ENCODE measurements at regions not wholly inside any gene's neighbourhood (a gene's known extent, or its start where the extent isn't known, plus 50 kb on each side); places are given as distances from the start of the nearest gene placed in this dataset.
A peak's percentile ranks its signal among the peaks of the same experiment; 100 is the strongest.

DNA sequence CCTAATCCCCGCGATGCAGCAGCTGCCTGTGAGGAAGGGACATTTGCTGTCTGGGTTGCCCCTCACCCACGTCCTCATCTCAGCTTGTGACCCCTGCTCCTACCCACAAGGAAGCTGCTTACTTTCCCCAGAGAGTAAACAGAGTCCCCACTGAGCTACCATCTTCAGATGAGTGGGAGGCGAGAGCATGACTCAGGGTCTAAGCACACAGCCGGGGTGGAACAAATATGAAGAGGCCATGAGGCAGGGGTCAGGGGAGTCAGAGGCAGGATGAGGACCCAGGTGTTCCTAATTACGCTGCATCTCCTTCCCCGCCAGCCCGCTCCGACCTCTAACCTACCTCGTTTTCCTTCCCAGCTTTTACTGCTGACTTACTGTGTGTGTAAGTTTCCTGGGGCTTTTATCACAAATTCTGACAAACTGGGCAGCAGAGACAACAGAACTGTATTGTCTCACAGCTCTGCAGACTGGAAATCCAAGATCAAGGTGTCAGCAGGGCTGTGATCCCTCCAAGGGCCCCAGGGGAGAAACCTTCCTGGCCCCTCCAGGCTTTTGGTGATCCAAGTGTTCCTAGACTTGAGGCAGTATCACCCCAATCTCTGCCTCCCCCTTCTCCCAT is 94.0 kb upstream of the DNAH5 start (continued):
- TF ChIP-seq, protein P1, sequence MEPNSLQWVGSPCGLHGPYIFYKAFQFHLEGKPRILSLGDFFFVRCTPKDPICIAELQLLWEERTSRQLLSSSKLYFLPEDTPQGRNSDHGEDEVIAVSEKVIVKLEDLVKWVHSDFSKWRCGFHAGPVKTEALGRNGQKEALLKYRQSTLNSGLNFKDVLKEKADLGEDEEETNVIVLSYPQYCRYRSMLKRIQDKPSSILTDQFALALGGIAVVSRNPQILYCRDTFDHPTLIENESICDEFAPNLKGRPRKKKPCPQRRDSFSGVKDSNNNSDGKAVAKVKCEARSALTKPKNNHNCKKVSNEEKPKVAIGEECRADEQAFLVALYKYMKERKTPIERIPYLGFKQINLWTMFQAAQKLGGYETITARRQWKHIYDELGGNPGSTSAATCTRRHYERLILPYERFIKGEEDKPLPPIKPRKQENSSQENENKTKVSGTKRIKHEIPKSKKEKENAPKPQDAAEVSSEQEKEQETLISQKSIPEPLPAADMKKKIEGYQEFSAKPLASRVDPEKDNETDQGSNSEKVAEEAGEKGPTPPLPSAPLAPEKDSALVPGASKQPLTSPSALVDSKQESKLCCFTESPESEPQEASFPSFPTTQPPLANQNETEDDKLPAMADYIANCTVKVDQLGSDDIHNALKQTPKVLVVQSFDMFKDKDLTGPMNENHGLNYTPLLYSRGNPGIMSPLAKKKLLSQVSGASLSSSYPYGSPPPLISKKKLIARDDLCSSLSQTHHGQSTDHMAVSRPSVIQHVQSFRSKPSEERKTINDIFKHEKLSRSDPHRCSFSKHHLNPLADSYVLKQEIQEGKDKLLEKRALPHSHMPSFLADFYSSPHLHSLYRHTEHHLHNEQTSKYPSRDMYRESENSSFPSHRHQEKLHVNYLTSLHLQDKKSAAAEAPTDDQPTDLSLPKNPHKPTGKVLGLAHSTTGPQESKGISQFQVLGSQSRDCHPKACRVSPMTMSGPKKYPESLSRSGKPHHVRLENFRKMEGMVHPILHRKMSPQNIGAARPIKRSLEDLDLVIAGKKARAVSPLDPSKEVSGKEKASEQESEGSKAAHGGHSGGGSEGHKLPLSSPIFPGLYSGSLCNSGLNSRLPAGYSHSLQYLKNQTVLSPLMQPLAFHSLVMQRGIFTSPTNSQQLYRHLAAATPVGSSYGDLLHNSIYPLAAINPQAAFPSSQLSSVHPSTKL (CRISPR knock-in tag; IDR thresholded peaks at IDR 0.05) = 0 out of 2 replicates have a peak, but pooled peaks have one; percentile 34
- no peak for TF ChIP-seq POGZ (CRISPR knock-in tag; IDR thresholded peaks at IDR 0.05)
- TF ChIP-seq, protein P2, sequence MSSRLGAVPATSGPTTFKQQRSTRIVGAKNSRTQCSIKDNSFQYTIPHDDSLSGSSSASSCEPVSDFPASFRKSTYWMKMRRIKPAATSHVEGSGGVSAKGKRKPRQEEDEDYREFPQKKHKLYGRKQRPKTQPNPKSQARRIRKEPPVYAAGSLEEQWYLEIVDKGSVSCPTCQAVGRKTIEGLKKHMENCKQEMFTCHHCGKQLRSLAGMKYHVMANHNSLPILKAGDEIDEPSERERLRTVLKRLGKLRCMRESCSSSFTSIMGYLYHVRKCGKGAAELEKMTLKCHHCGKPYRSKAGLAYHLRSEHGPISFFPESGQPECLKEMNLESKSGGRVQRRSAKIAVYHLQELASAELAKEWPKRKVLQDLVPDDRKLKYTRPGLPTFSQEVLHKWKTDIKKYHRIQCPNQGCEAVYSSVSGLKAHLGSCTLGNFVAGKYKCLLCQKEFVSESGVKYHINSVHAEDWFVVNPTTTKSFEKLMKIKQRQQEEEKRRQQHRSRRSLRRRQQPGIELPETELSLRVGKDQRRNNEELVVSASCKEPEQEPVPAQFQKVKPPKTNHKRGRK (CRISPR knock-in tag; IDR thresholded peaks at IDR 0.05) = no peak
- no peak for TF ChIP-seq ARHGAP35 (CRISPR knock-in tag; IDR thresholded peaks at IDR 0.05; ENCODE audit: borderline replicate concordance)
- no peak for TF ChIP-seq KLF12 (CRISPR knock-in tag; IDR thresholded peaks at IDR 0.05; ENCODE audit: borderline replicate concordance)
- TF ChIP-seq NRL (CRISPR knock-in tag; IDR thresholded peaks at IDR 0.05; ENCODE audit: borderline replicate concordance) = no peak
- TF ChIP-seq, protein P3, sequence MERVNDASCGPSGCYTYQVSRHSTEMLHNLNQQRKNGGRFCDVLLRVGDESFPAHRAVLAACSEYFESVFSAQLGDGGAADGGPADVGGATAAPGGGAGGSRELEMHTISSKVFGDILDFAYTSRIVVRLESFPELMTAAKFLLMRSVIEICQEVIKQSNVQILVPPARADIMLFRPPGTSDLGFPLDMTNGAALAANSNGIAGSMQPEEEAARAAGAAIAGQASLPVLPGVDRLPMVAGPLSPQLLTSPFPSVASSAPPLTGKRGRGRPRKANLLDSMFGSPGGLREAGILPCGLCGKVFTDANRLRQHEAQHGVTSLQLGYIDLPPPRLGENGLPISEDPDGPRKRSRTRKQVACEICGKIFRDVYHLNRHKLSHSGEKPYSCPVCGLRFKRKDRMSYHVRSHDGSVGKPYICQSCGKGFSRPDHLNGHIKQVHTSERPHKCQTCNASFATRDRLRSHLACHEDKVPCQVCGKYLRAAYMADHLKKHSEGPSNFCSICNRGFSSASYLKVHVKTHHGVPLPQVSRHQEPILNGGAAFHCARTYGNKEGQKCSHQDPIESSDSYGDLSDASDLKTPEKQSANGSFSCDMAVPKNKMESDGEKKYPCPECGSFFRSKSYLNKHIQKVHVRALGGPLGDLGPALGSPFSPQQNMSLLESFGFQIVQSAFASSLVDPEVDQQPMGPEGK (CRISPR knock-in tag; IDR thresholded peaks at IDR 0.05) = no peak
- TF ChIP-seq KDM5A (IDR thresholded peaks at IDR 0.05; ENCODE audit: borderline replicate concordance, low read length) = no peak
- TF ChIP-seq NR2F1 (CRISPR knock-in tag; IDR thresholded peaks at IDR 0.05) = peak; percentile 40 to 42; a peak in 2 of 4 replicates
- TF ChIP-seq ZNF121 (CRISPR knock-in tag; IDR thresholded peaks at IDR 0.05) = no peak
- TF ChIP-seq, protein P4, sequence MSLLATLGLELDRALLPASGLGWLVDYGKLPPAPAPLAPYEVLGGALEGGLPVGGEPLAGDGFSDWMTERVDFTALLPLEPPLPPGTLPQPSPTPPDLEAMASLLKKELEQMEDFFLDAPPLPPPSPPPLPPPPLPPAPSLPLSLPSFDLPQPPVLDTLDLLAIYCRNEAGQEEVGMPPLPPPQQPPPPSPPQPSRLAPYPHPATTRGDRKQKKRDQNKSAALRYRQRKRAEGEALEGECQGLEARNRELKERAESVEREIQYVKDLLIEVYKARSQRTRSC (CRISPR knock-in tag; IDR thresholded peaks at IDR 0.05; ENCODE audit: low read depth) = no peak
- no peak for TF ChIP-seq THAP11 (CRISPR knock-in tag; IDR thresholded peaks at IDR 0.05)
- no peak for TF ChIP-seq ZNF766 (CRISPR knock-in tag; IDR thresholded peaks at IDR 0.05; ENCODE audit: borderline replicate concordance)
- TF ChIP-seq, protein P5, sequence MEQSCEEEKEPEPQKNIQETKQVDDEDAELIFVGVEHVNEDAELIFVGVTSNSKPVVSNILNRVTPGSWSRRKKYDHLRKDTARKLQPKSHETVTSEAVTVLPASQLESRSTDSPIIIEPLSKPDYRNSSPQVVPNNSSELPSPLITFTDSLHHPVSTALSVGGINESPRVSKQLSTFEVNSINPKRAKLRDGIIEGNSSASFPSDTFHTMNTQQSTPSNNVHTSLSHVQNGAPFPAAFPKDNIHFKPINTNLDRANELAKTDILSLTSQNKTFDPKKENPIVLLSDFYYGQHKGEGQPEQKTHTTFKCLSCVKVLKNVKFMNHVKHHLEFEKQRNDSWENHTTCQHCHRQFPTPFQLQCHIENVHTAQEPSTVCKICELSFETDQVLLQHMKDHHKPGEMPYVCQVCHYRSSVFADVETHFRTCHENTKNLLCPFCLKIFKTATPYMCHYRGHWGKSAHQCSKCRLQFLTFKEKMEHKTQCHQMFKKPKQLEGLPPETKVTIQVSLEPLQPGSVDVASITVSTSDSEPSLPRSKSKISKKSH (CRISPR knock-in tag; IDR thresholded peaks at IDR 0.05; ENCODE audit: borderline replicate concordance) = no peak
- no peak for TF ChIP-seq ZFX (CRISPR knock-in tag; IDR thresholded peaks at IDR 0.05; ENCODE audit: low read depth)
- no peak for TF ChIP-seq CAMTA2 (CRISPR knock-in tag; IDR thresholded peaks at IDR 0.05; ENCODE audit: borderline replicate concordance)
- TF ChIP-seq MAFF (IDR thresholded peaks at IDR 0.05; ENCODE audit: low read depth, low read length) = no peak
- TF ChIP-seq NR2C2 (CRISPR knock-in tag; IDR thresholded peaks at IDR 0.05; ENCODE audit: borderline replicate concordance) = no peak

Data from HepG2 (cell line).